PC-9 (cell line): ENCODE measurements at regions not wholly inside any gene's neighbourhood (a gene's known extent, or its start where the extent isn't known, plus 50 kb on each side); places are given as distances from the start of the nearest gene placed in this dataset.

Experiments
- BruUV-seq: library from RNA; stranded (reverse); fragments of 400-500 nt; replicated peaks from 2 replicates; lab custom pipeline; 2021; lab: Mats Ljungman, UMichigan
- CTCF ChIA-PET: fragments of 300-600 bp; sonication (Branson Sonifier 250); formaldehyde crosslinking; loops from one replicate; lab custom pipeline; 2022; ENCODE audit warnings: antibody characterized with exemption; lab: Charles Lee
- POLR2A ChIA-PET: fragments of 300-600 bp; sonication (Branson Sonifier 250); formaldehyde crosslinking; loops from one replicate; lab custom pipeline; 2022; ENCODE audit warnings: antibody characterized with exemption; ENCODE audit not compliant: unreplicated experiment; lab: Charles Lee
- DNase-seq, 2 experiments: peaks; one replicate each; pipeline versions ENCODE4 v3.0.0 to v3.0.0-alpha.2; 2015 to 2022; ENCODE audit warnings: mixed read lengths in 1 of 2
- H2AFZ ChIP-seq: fragments of 200-600 bp; sonication (generic); 2 replicates; pipeline ENCODE4 v1.8.1; 2017; ENCODE audit warnings: antibody characterized with exemption
- H3F3A ChIP-seq: fragments of 200-600 bp; sonication (generic); 2 replicates; pipeline ENCODE4 v1.8.1; 2017; ENCODE audit warnings: antibody characterized with exemption, mild to moderate bottlenecking, low read depth; ENCODE audit not compliant: insufficient read depth
- H3K27ac ChIP-seq: fragments of 200-600 bp; sonication (generic); 2 replicates; pipeline ENCODE4 v1.6.1; 2016; ENCODE audit warnings: mixed run types
- H3K27me3 ChIP-seq: fragments of 200-600 bp; sonication (generic); 2 replicates; pipeline ENCODE4 v1.6.1; 2016; ENCODE audit warnings: low read depth, mixed run types; ENCODE audit not compliant: insufficient read depth
- H3K36me3 ChIP-seq: fragments of 200-600 bp; sonication (generic); 2 replicates; pipeline ENCODE4 v1.6.1; 2016; ENCODE audit warnings: low read depth, mixed run types
- H3K4me1 ChIP-seq: fragments of 200-600 bp; sonication (generic); replicated peaks from 2 replicates; pipeline ENCODE4 v1.6.1; 2016; ENCODE audit warnings: mixed run types; ENCODE audit not compliant: insufficient read depth
- H3K4me2 ChIP-seq: fragments of 200-600 bp; sonication (generic); 2 replicates; pipeline ENCODE4 v1.6.1; 2017; ENCODE audit warnings: mixed run types
- H3K4me3 ChIP-seq: fragments of 200-600 bp; sonication (generic); 2 replicates; pipeline ENCODE4 v1.6.1; 2016; ENCODE audit warnings: mixed run types
- H3K79me2 ChIP-seq: fragments of 200-600 bp; sonication (generic); 2 replicates; pipeline ENCODE4 v1.6.1; 2017; ENCODE audit warnings: low read depth, mixed run types
- H3K9me2 ChIP-seq: fragments of 200-600 bp; sonication (generic); 2 replicates; pipeline ENCODE4 v1.8.1; 2017; ENCODE audit warnings: mild to moderate bottlenecking; ENCODE audit not compliant: insufficient read depth
- H3K9me3 ChIP-seq: fragments of 200-600 bp; sonication (generic); 2 replicates; pipeline ENCODE4 v1.8.1; 2016; ENCODE audit warnings: low read depth; ENCODE audit not compliant: insufficient read depth
- H4K20me1 ChIP-seq: fragments of 200-600 bp; sonication (generic); 2 replicates; pipeline ENCODE4 v1.8.1; 2017; ENCODE audit not compliant: insufficient read depth
- CTCF ChIP-seq: fragments of 200-600 bp; sonication (generic); conservative IDR thresholded peaks from 2 replicates; pipeline ENCODE4 v1.6.1; 2017; ENCODE audit warnings: mixed run types, antibody characterized with exemption, mild to moderate bottlenecking, moderate library complexity
- EZH2 ChIP-seq: fragments of 200-600 bp; sonication (generic); IDR thresholded peaks from 2 replicates; pipeline ENCODE4 v1.8.0; 2017; ENCODE audit warnings: antibody characterized with exemption, low read depth
- intact Hi-C: fragments of 100-400 bp; cut with micrococcal nuclease; formaldehyde crosslinking; loops from one replicate; pipeline ENCODE4 v1.10.0; 2022; ENCODE audit not compliant: unreplicated experiment

GRCh38 chr3:26472345-26472744 lies 150.2 kb upstream of the LRRC3B start:
- no peaks in the 10 kb centered on the region for H3F3A ChIP-seq
- H4K20me1 ChIP-seq, result no peaks in the 10 kb centered on the region
- no peak overlapping the region for H3K4me2 ChIP-seq
- H3K9me3 ChIP-seq, result no peaks in the 10 kb centered on the region
- no peak overlapping the region for H3K27ac ChIP-seq
- no peaks in the 10 kb centered on the region for H3K9me2 ChIP-seq
- H3K4me3 ChIP-seq, result no peak overlapping the region
- H3K4me1 ChIP-seq, result no peaks in the 10 kb centered on the region
- no peaks in the 10 kb centered on the region for H3K79me2 ChIP-seq
- no peaks in the 10 kb centered on the region for H3K36me3 ChIP-seq
- no peak overlapping the region for H2AFZ ChIP-seq
- H3K27me3 ChIP-seq, result no peaks in the 10 kb centered on the region
- POLR2A ChIA-PET, result no interaction called here
- BruUV-seq, result no TSS peak
- intact Hi-C loops, result no loop called here
- no peak for DNase-seq
- TF ChIP-seq CTCF, result no peak
- no peak for TF ChIP-seq EZH2
- CTCF ChIA-PET, result no interaction called here

GRCh38 chr3:26474706-26475105 lies 147.9 kb upstream of the LRRC3B start:
- Histone ChIP-seq H3F3A (no peaks in the 10 kb centered on the region), H3K27me3 (no peaks in the 10 kb centered on the region), H3K36me3 (no peaks in the 10 kb centered on the region), H3K79me2 (no peaks in the 10 kb centered on the region), H3K4me3 (no peak overlapping the region), H3K9me2 (no peaks in the 10 kb centered on the region), H3K27ac (no peak overlapping the region), H4K20me1 (no peaks in the 10 kb centered on the region), H2AFZ (no peak overlapping the region), H3K4me2 (no peak overlapping the region), H3K4me1 (no peaks in the 10 kb centered on the region), H3K9me3 (no peaks in the 10 kb centered on the region)
- TF ChIP-seq CTCF (no peak), EZH2 (no peak)
- intact Hi-C loops, result no loop called here
- no peak for DNase-seq
- CTCF ChIA-PET, result no interaction called here
- POLR2A ChIA-PET, result no interaction called here
- no TSS peak for BruUV-seq

DNA sequence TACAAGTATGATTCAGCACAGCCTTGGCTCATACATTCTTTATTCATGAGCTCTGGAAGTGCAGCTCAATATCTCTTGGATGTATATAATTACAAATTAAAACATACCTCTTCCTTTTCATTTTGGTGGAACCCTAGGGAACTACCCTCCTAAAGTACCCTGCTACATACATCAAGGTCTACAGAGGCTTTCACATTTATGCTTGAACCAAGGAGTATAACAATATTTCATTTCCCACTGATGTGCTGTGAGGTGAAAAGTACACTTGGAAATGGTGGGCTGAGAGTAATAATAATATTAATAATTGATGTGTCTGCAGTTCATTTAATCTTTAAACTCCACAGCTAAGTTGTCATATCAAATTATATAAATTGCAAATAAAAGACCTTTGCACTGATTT lies 142.2 kb upstream of the LRRC3B start:
- Histone ChIP-seq H3K79me2 (no peaks in the 10 kb centered on the region), H3K27me3 (no peaks in the 10 kb centered on the region), H3K9me2 (no peaks in the 10 kb centered on the region), H3K9me3 (no peaks in the 10 kb centered on the region), H3K4me1 (no peaks in the 10 kb centered on the region), H4K20me1 (no peaks in the 10 kb centered on the region), H3K27ac (no peak overlapping the region), H3F3A (no peaks in the 10 kb centered on the region), H2AFZ (no peak overlapping the region), H3K4me2 (no peak overlapping the region), H3K36me3 (no peaks in the 10 kb centered on the region), H3K4me3 (no peak overlapping the region)
- TF ChIP-seq CTCF (no peak), EZH2 (no peak)
- ChIA-PET POLR2A (no interaction called here), CTCF (no interaction called here)
- intact Hi-C loops, result no loop called here
- no peak for DNase-seq
- BruUV-seq, result no TSS peak
